SK-N-SH (cell line): ENCODE measurements at regions not wholly inside any gene's neighbourhood (a gene's known extent, or its start where the extent isn't known, plus 50 kb on each side); places are given as distances from the start of the nearest gene placed in this dataset.

Experiments used
- CTCF ChIA-PET: fragments of 300-600, 350-600 bp; formaldehyde crosslinking; extraction: SDS; loops from one replicate; lab custom pipeline; 2021; lab: Yijun Ruan, JAX
- POLR2A ChIA-PET: fragments of 350-600 bp; sonication (Branson Sonifier 250); formaldehyde crosslinking; extraction: SDS; loops from one replicate; lab custom pipeline; 2020; ENCODE audit warnings: antibody characterized with exemption, inconsistent platforms; lab: Yijun Ruan, JAX
- DNase-seq: peaks from one replicate; pipeline ENCODE4 v3.0.0; 2012
- H2AFZ ChIP-seq: fragments of 200-600 bp; sonication (generic); 2 replicates; pipeline ENCODE4 v1.8.1; 2016; ENCODE audit warnings: antibody characterized with exemption, mild to moderate bottlenecking, low read depth
- H3F3A ChIP-seq: fragments of 200-600 bp; sonication (generic); replicated peaks from 2 replicates; pipeline ENCODE3; 2016; ENCODE audit warnings: antibody characterized with exemption, mild to moderate bottlenecking; ENCODE audit not compliant: insufficient read depth
- H3K27ac ChIP-seq, 2 experiments: fragments of 200-500 bp in 1 of 2; fragments of 200-600 bp in 1 of 2; sonication (Bioruptor generic) in 1 of 2; sonication (generic), shearing (Covaris generic) in 1 of 2; 2 replicates each; pipeline versions ENCODE4 v1.5.1 to v1.6.1; 2014 to 2016; ENCODE audit warnings: low read depth in 2 of 2, inconsistent platforms in 1 of 2, low read length in 1 of 2, mild to moderate bottlenecking in 1 of 2, mixed read lengths in 1 of 2
- H3K27me3 ChIP-seq: fragments of 200-600 bp; sonication (generic), shearing (Covaris generic); 2 replicates; pipeline ENCODE4 v1.6.1; 2016; ENCODE audit warnings: mixed run types; ENCODE audit not compliant: insufficient read depth
- H3K36me3 ChIP-seq, 2 experiments: fragments of 200-500 bp in 1 of 2; fragments of 200-600 bp in 1 of 2; sonication (Bioruptor generic) in 1 of 2; sonication (generic) in 1 of 2; replicated peaks in 1 of 2; 2 replicates each; pipeline versions ENCODE3 to v1.5.1; 2014 to 2016; ENCODE audit warnings: low read length in 1 of 2, mild to moderate bottlenecking in 1 of 2; ENCODE audit not compliant: insufficient read depth in 2 of 2, control insufficient read depth in 1 of 2
- H3K4me1 ChIP-seq, 2 experiments: fragments of 200-500 bp in 1 of 2; fragments of 200-600 bp in 1 of 2; sonication (Bioruptor generic) in 1 of 2; sonication (generic), shearing (Covaris generic) in 1 of 2; 2 replicates each; pipeline versions ENCODE4 v1.5.1 to v1.6.1; 2014 to 2016; ENCODE audit warnings: low read depth in 1 of 2, low read length in 1 of 2, mixed run types in 1 of 2; ENCODE audit not compliant: insufficient read depth in 2 of 2, control insufficient read depth in 1 of 2
- H3K4me2 ChIP-seq: fragments of 200-600 bp; sonication (generic), shearing (Covaris generic); 2 replicates; pipeline ENCODE4 v1.6.1; 2017; ENCODE audit warnings: mixed run types
- H3K4me3 ChIP-seq, 2 experiments: fragments of 200-500 bp in 1 of 2; fragments of 200-600 bp in 1 of 2; sonication (Bioruptor generic) in 1 of 2; sonication (generic), shearing (Covaris generic) in 1 of 2; 2 replicates each; pipeline versions ENCODE4 v1.5.1 to v1.8.1; 2014 to 2016; ENCODE audit warnings: low read depth in 2 of 2, inconsistent platforms in 1 of 2, low read length in 1 of 2, mild to moderate bottlenecking in 1 of 2, mixed read lengths in 1 of 2, moderate library complexity in 1 of 2
- H3K79me2 ChIP-seq: fragments of 200-600 bp; sonication (generic); 2 replicates; pipeline ENCODE4 v1.8.1; 2017; ENCODE audit warnings: mild to moderate bottlenecking; ENCODE audit not compliant: insufficient read depth
- H3K9ac ChIP-seq: fragments of 200-600 bp; sonication (generic); 2 replicates; pipeline ENCODE4 v1.6.1; 2017; ENCODE audit warnings: mixed run types
- H3K9me2 ChIP-seq: fragments of 200-600 bp; sonication (generic); 2 replicates; pipeline ENCODE4 v1.6.1; 2017; ENCODE audit warnings: mixed run types
- H3K9me3 ChIP-seq: fragments of 200-600 bp; sonication (generic); 2 replicates; pipeline ENCODE4 v1.6.1; 2017; ENCODE audit warnings: mixed run types, mild to moderate bottlenecking, moderate library complexity
- H4K20me1 ChIP-seq: fragments of 200-600 bp; sonication (generic); 2 replicates; pipeline ENCODE4 v1.6.1; 2017; ENCODE audit warnings: mild to moderate bottlenecking, mixed run types; ENCODE audit not compliant: insufficient read depth
- CHD2 ChIP-seq: fragments of 150-350 bp; IDR thresholded peaks from 2 replicates; pipeline ENCODE4 v1.6.1; 2018; ENCODE audit warnings: low read length; ENCODE audit not compliant: partially characterized antibody
- EP300 ChIP-seq, 2 experiments: IDR thresholded peaks; 2 replicates each; pipeline versions ENCODE4 v1.4.0 to v1.6.1; 2012; ENCODE audit warnings: borderline replicate concordance in 1 of 2, low read depth in 1 of 2, low read length in 1 of 2
- GABPA ChIP-seq: IDR thresholded peaks from 2 replicates; pipeline ENCODE4 v1.4.0; 2012; ENCODE audit warnings: low read depth, mild to moderate bottlenecking
- JUND ChIP-seq: IDR thresholded peaks from 2 replicates; pipeline ENCODE4 v1.4.0; 2012
- MAX ChIP-seq: IDR thresholded peaks from 2 replicates; pipeline ENCODE4 v1.4.0; 2012; ENCODE audit warnings: low read depth
- NFIC ChIP-seq: IDR thresholded peaks from 2 replicates; pipeline ENCODE4 v1.4.0; 2012; ENCODE audit warnings: borderline replicate concordance
- NRF1 ChIP-seq: IDR thresholded peaks from 2 replicates; pipeline ENCODE4 v1.6.1; 2012; ENCODE audit warnings: low read depth, mild to moderate bottlenecking, low read length
- POLR2AphosphoS5 ChIP-seq: IDR thresholded peaks from 2 replicates; pipeline ENCODE4 v1.6.1; 2012; ENCODE audit warnings: low read depth, low read length
- RAD21 ChIP-seq: IDR thresholded peaks from 2 replicates; pipeline ENCODE4 v1.6.1; 2012; ENCODE audit warnings: mild to moderate bottlenecking, low read length
- RCOR1 ChIP-seq: fragments of 150-350 bp; IDR thresholded peaks from 2 replicates; pipeline ENCODE4 v1.6.1; 2017; ENCODE audit warnings: antibody characterized with exemption, low read length
- REST ChIP-seq: IDR thresholded peaks from 2 replicates; pipeline ENCODE4 v1.6.1; 2012; ENCODE audit warnings: mild to moderate bottlenecking, low read depth, low read length, moderate library complexity
- RFX5 ChIP-seq: IDR thresholded peaks from 2 replicates; pipeline ENCODE4 v1.6.1; 2012; ENCODE audit warnings: mild to moderate bottlenecking, improper control_type of control experiment, low read length
- SIN3A ChIP-seq: IDR thresholded peaks from 2 replicates; pipeline ENCODE4 v1.6.1; 2012; ENCODE audit warnings: low read depth, mild to moderate bottlenecking, low read length, moderate library complexity, borderline replicate concordance
- SMC3 ChIP-seq: IDR thresholded peaks from 2 replicates; pipeline ENCODE4 v1.6.1; 2012; ENCODE audit warnings: low read depth, low read length, improper control_type of control experiment
- USF1 ChIP-seq: IDR thresholded peaks from 2 replicates; pipeline ENCODE4 v1.4.0; 2012; ENCODE audit warnings: low read depth, borderline replicate concordance
- USF2 ChIP-seq: fragments of 150-350 bp; IDR thresholded peaks from 2 replicates; pipeline ENCODE4 v1.6.1; 2017; ENCODE audit warnings: antibody characterized with exemption, low read length, low read depth, borderline replicate concordance
- YY1 ChIP-seq: IDR thresholded peaks from 2 replicates; pipeline ENCODE4 v1.4.0; 2012; ENCODE audit warnings: low read depth, mild to moderate bottlenecking
- WGBS: methylation state at CpG from one replicate; pipeline ENCODE4 v1.1.6; 2017; ENCODE audit warnings: low lambda C conversion rate; 5-methylcytosine and 5-hydroxymethylcytosine counted together

GRCh38 chr15:70558406-70559264 lies 204.7 kb downstream of the UACA start:
- POLR2A ChIA-PET, result no interaction called here
- 88% methylated on average over 10 of the region's 10 CpGs for WGBS
- peaks cover 9% of the 10 kb centered on the region for H3K27me3 ChIP-seq

More at GRCh38 chr15:70558406-70559264, 204.7 kb downstream of the UACA start:
- Histone ChIP-seq H3K4me1 (peaks cover 4 to 13% of the 10 kb centered on the region in 2 experiments; a peak in 1 of 4 replicates), H3K27ac (no peak overlapping the region), H3K9ac (no peak overlapping the region), H3K9me2 (no peaks in the 10 kb centered on the region), H3K36me3 (no peaks in the 10 kb centered on the region), H4K20me1 (no peaks in the 10 kb centered on the region), H3K4me2 (peak overlapping the region; percentile 13; the same call in 1 of the 2 replicates), H2AFZ (no peak overlapping the region), H3K9me3 (no peaks in the 10 kb centered on the region), H3F3A (no peaks in the 10 kb centered on the region), H3K79me2 (no peaks in the 10 kb centered on the region), H3K4me3 (no peak overlapping the region)
- DNase-seq, result no peak
- CTCF ChIA-PET, result interaction anchor here (1.0 kb wide), 1 partner anchor 164 kb away, joined by 3 read pairs; no protein-coding TSS in a partner anchor
- TF ChIP-seq CHD2, result no peak
- TF ChIP-seq EP300 (IDR thresholded peaks at IDR 0.05; ENCODE audit: borderline replicate concordance in 1 of 2, low read depth in 1 of 2, low read length in 1 of 2), result no peak
- TF ChIP-seq NRF1, result no peak
- TF ChIP-seq JUND, result no peak
- no peak for TF ChIP-seq REST
- no peak for TF ChIP-seq MAX
- no peak for TF ChIP-seq YY1
- no peak for TF ChIP-seq SIN3A
- TF ChIP-seq SMC3, result no peak
- no peak for TF ChIP-seq RCOR1
- no peak for TF ChIP-seq USF2
- no peak for TF ChIP-seq POLR2AphosphoS5
- no peak for TF ChIP-seq NFIC
- TF ChIP-seq RAD21, result no peak
- no peak for TF ChIP-seq RFX5
- no peak for TF ChIP-seq USF1
- no peak for TF ChIP-seq GABPA
